ENCODE measurements at regions not wholly inside any gene's neighbourhood (a gene's known extent, or its start where the extent isn't known, plus 50 kb on each side); places are given as distances from the start of the nearest gene placed in this dataset.

GRCh38 chr14:28652782-28653181 lies 113.8 kb upstream of the FOXG1 start (continued):
- TF ChIP-seq ZSCAN4 (tag by site-specific recombination; IDR thresholded peaks at IDR 0.05) (no peak), ZNF518A (tag by site-specific recombination; conservative IDR thresholded peaks at IDR 0.05; ENCODE audit: low read depth) (no peak)

GRCh38 chr14:28653521-28653920 lies 113.1 kb upstream of the FOXG1 start:
- CTCF ChIA-PET: no interaction called here
- Histone ChIP-seq H3K36me3 (ENCODE audit: control insufficient read depth in 2 of 2, insufficient read depth in 1 of 2, low read length in 2 of 2) (no peaks in the 10 kb centered on the region), H3K4me3 (ENCODE audit: low read depth, low read length) (no peak overlapping the region), H3K4me1 (ENCODE audit: control insufficient read depth, insufficient read depth, low read length) (no peaks in the 10 kb centered on the region), H3K9me3 (ENCODE audit: control insufficient read depth, insufficient read depth, low read depth, low read length) (no peaks in the 10 kb centered on the region), H3K27ac (ENCODE audit: extremely low read depth, low read depth, low read length) (no peak overlapping the region)
- POLR2A ChIA-PET: no interaction called here
- TF ChIP-seq ZNF138 (tag by site-specific recombination; IDR thresholded peaks at IDR 0.05; ENCODE audit: borderline replicate concordance) (no peak), ZBTB6 (tag by site-specific recombination; IDR thresholded peaks at IDR 0.05) (no peak), OVOL3 (tag by site-specific recombination; IDR thresholded peaks at IDR 0.05) (no peak), KLF1 (tag by site-specific recombination; IDR thresholded peaks at IDR 0.05) (no peak), ZBTB20 (tag by site-specific recombination; IDR thresholded peaks at IDR 0.05) (no peak), ZNF148 (tag by site-specific recombination; IDR thresholded peaks at IDR 0.05; ENCODE audit: borderline replicate concordance) (no peak), ZNF664 (tag by site-specific recombination; IDR thresholded peaks at IDR 0.05) (no peak), PRDM4 (tag by site-specific recombination; IDR thresholded peaks at IDR 0.05) (no peak), ZNF830 (tag by site-specific recombination; IDR thresholded peaks at IDR 0.05; ENCODE audit: low read depth) (no peak), ZNF350 (tag by site-specific recombination; IDR thresholded peaks at IDR 0.05) (no peak), SETDB1 (IDR thresholded peaks at IDR 0.05; ENCODE audit: insufficient read length, low read length) (no peak), BCL6B (tag by site-specific recombination; IDR thresholded peaks at IDR 0.05) (no peak), ZNF449 (tag by site-specific recombination; IDR thresholded peaks at IDR 0.05) (no peak), ZNF366 (tag by site-specific recombination; conservative IDR thresholded peaks at IDR 0.05) (no peak), ZNF76 (tag by site-specific recombination; IDR thresholded peaks at IDR 0.05; ENCODE audit: borderline replicate concordance, low read depth) (no peak), ZNF302 (tag by site-specific recombination; IDR thresholded peaks at IDR 0.05; ENCODE audit: low read depth) (no peak), ZNF791 (tag by site-specific recombination; IDR thresholded peaks at IDR 0.05) (no peak), SALL2 (tag by site-specific recombination; IDR thresholded peaks at IDR 0.05; ENCODE audit: borderline replicate concordance) (no peak)

Measured in HEK293 (cell line).